Nephron (organoid): ENCODE measurements at regions not wholly inside any gene's neighbourhood (a gene's known extent, or its start where the extent isn't known, plus 50 kb on each side); places are given as distances from the start of the nearest gene placed in this dataset.

ENCODE experiments used
- H3K27ac Mint-ChIP-seq, 3 experiments: 2 replicates each; pipeline ENCODE4 v1.8.0; 2020; ENCODE audit warnings: mixed read lengths in 3 of 3, mild to moderate bottlenecking in 2 of 3, moderate library complexity in 1 of 3
- H3K27me3 Mint-ChIP-seq: 2 replicates; pipeline ENCODE4 v1.8.0; 2021; ENCODE audit warnings: low read depth, mild to moderate bottlenecking, moderate library complexity, mixed read lengths
- H3K36me3 Mint-ChIP-seq: 2 replicates; pipeline ENCODE4 v1.8.0; 2020; ENCODE audit warnings: low read depth, mixed read lengths
- H3K4me1 Mint-ChIP-seq: 2 replicates; pipeline ENCODE4 v1.8.0; 2020; ENCODE audit warnings: mixed read lengths
- H3K4me3 Mint-ChIP-seq, 3 experiments: 2 replicates each; pipeline ENCODE4 v1.8.0; 2020; ENCODE audit warnings: mild to moderate bottlenecking in 3 of 3, mixed read lengths in 3 of 3, moderate library complexity in 2 of 3
- H3K9me3 Mint-ChIP-seq: 2 replicates; pipeline ENCODE4 v1.8.0; 2020; ENCODE audit warnings: mixed read lengths
- CTCF ChIP-seq, 3 experiments: fragments of 200-600 bp; sonication (generic); IDR thresholded peaks; one replicate each; pipeline ENCODE4 v1.5.0; 2021; ENCODE audit warnings: antibody characterized with exemption in 3 of 3; ENCODE audit not compliant: unreplicated experiment in 3 of 3

GRCh38 chr4:132863619-132864018 is 285.5 kb upstream of the PCDH10 start:
- H3K27ac Mint-ChIP-seq = no peak overlapping the region
- H3K4me1 Mint-ChIP-seq = no peaks in the 10 kb centered on the region
- no peak overlapping the region for H3K4me3 Mint-ChIP-seq
- no peaks in the 10 kb centered on the region for H3K27me3 Mint-ChIP-seq
- TF ChIP-seq CTCF (IDR thresholded peaks at IDR 0.05; ENCODE audit: unreplicated experiment in 3 of 3) = no peak
- no peaks in the 10 kb centered on the region for H3K9me3 Mint-ChIP-seq
- H3K36me3 Mint-ChIP-seq = no peaks in the 10 kb centered on the region

DNA sequence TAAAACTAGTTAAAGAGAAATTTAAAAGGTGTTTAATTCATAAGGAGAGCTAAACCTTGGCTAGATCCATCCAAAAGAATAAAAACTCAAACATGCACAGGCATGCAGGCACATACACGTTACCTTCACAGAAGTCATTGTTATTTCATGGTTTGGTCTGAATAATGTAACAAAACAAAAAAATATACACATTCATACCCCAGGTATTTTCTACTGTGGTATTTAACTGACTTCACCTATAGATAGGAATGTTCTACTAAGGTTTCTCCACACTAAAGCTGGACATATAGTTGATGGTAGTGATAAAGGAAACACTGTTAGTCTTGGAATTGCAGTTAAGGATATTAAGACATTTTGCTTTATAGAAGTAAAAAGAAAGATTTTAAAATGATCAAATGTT is 283.6 kb upstream of the PCDH10 start:
- Mint-ChIP-seq H3K27me3 (no peaks in the 10 kb centered on the region), H3K4me3 (no peak overlapping the region), H3K9me3 (no peaks in the 10 kb centered on the region), H3K27ac (no peak overlapping the region), H3K4me1 (no peaks in the 10 kb centered on the region), H3K36me3 (no peaks in the 10 kb centered on the region)
- no peak for TF ChIP-seq CTCF (IDR thresholded peaks at IDR 0.05; ENCODE audit: unreplicated experiment in 3 of 3)

DNA sequence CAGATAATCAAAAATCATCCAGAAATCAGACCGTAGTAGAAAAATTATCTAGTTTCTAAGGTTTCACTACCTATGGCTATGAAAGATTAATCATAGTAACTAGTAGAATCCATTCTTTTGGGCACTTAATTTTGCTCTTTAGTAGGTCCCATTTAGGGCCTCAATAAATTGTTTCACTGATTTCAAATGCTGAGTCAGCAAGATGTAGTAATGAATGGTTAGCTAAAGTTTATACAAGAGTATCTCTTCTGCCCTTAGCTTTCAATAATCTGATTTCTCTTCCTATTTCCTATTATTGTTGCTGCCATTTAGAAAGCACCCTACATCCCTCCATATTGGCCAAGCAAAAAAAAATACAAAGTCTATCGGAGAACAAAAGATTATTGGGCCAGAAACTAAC is 283.2 kb upstream of the PCDH10 start:
- Mint-ChIP-seq H3K9me3 (no peaks in the 10 kb centered on the region), H3K4me1 (no peaks in the 10 kb centered on the region)

DNA sequence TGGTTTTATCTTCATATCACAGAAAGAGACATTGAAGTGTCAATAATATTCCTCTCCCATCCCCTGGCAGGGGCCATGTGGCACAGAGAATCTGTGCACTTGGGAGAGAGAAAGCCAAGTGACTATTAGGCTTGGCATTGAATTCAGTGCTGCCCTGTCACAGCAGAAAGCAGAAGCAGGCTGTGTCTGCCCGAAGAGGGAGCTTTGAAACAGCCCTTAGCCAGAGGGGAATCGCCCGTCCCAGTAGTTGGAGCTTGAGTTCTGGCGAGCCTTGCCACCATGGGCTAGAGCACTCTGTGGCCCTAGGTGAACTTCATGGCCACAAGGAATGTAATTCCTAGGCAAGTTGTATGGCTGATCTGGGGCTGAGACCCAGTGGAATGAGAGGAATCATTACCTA is 282.5 kb upstream of the PCDH10 start:
- H3K27me3 Mint-ChIP-seq = no peaks in the 10 kb centered on the region
- peaks cover 3% of the 10 kb centered on the region for H3K9me3 Mint-ChIP-seq
- no peaks in the 10 kb centered on the region for H3K36me3 Mint-ChIP-seq
- H3K4me1 Mint-ChIP-seq = no peaks in the 10 kb centered on the region
- no peak overlapping the region for H3K27ac Mint-ChIP-seq
- no peak overlapping the region for H3K4me3 Mint-ChIP-seq
- no peak for TF ChIP-seq CTCF (IDR thresholded peaks at IDR 0.05; ENCODE audit: unreplicated experiment in 3 of 3)

More for the DNA sequence above, 283.2 kb upstream of the PCDH10 start:
- H3K4me3 Mint-ChIP-seq = no peak overlapping the region
- TF ChIP-seq CTCF (IDR thresholded peaks at IDR 0.05; ENCODE audit: unreplicated experiment in 3 of 3) = no peak
- no peaks in the 10 kb centered on the region for H3K36me3 Mint-ChIP-seq
- no peaks in the 10 kb centered on the region for H3K27me3 Mint-ChIP-seq
- no peak overlapping the region for H3K27ac Mint-ChIP-seq

DNA sequence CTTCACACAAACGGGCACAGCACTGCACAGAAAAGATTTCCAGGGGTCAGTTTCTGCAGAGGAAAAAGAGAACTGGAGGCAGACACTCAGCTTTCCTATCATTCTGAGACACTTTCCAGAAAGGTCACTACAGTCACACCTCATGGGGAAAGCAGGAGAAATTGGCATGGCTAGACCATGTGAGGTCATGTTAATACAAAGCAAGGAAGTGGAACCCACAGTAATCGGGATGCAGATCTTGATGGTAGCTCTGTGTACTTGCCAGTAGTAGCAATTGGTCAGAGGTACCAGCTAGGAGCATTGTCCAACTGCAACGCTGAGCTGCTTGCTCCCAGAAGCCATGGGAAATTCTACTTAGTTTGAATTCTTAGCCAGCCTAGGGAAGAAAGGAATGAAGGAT is 255.3 kb upstream of the PCDH10 start:
- TF ChIP-seq CTCF (IDR thresholded peaks at IDR 0.05; ENCODE audit: unreplicated experiment in 3 of 3) = no peak
- Mint-ChIP-seq H3K9me3 (no peaks in the 10 kb centered on the region), H3K4me3 (no peak overlapping the region), H3K27me3 (no peaks in the 10 kb centered on the region), H3K27ac (no peak overlapping the region), H3K36me3 (no peaks in the 10 kb centered on the region), H3K4me1 (no peaks in the 10 kb centered on the region)

GRCh38 chr4:132901224-132901623 is 247.9 kb upstream of the PCDH10 start:
- Mint-ChIP-seq H3K9me3 (no peaks in the 10 kb centered on the region), H3K36me3 (no peaks in the 10 kb centered on the region), H3K4me1 (no peaks in the 10 kb centered on the region), H3K27me3 (no peaks in the 10 kb centered on the region), H3K27ac (no peak overlapping the region), H3K4me3 (no peak overlapping the region)
- TF ChIP-seq CTCF (IDR thresholded peaks at IDR 0.05; ENCODE audit: unreplicated experiment in 3 of 3) = no peak
